ENCODE measurements at regions not wholly inside any gene's neighbourhood (a gene's known extent, or its start where the extent isn't known, plus 50 kb on each side); places are given as distances from the start of the nearest gene placed in this dataset.
"Not testable (repeated sequence)": the region's sequence is repeated elsewhere in the genome, so short reads cannot be mapped to it uniquely, and the experiment has no call there.

- no peak for DNase-seq
These were observed 51.7 kb upstream of the MYO10 start for GRCh38 chr5:16987776-16988175.

GRCh38 chr5:16990817-16991520, 54.9 kb upstream of the MYO10 start:
- not testable (repeated sequence) for DNase-seq

GRCh38 chr5:16992006-16992405, 55.9 kb upstream of the MYO10 start:
- DNase-seq = no peak

GRCh38 chr5:16992444-16992843, 56.4 kb upstream of the MYO10 start:
- DNase-seq = no peak

GRCh38 chr5:16994565-16994964, 58.5 kb upstream of the MYO10 start:
- peak; percentile 96 for DNase-seq

GRCh38 chr5:16995372-16995771, 59.3 kb upstream of the MYO10 start:
- no peak for DNase-seq

GRCh38 chr5:17000291-17000939, 64.3 kb upstream of the MYO10 start:
- no peak for DNase-seq

- no peak for DNase-seq
These were observed 65.3 kb upstream of the MYO10 start for GRCh38 chr5:17001428-17001827.

- no peak for DNase-seq
These were observed 68.5 kb upstream of the MYO10 start for GRCh38 chr5:17004441-17005106.

GRCh38 chr5:17005107-17005828, 69.2 kb upstream of the MYO10 start:
- no peak for DNase-seq

GRCh38 chr5:17012289-17012688, 76.2 kb upstream of the MYO10 start:
- DNase-seq = peak; percentile 71

GRCh38 chr5:17014686-17015085, 78.6 kb upstream of the MYO10 start:
- no peak for DNase-seq

GRCh38 chr5:17018871-17019270, 82.8 kb upstream of the MYO10 start:
- DNase-seq = no peak

- DNase-seq = peak; percentile 75
These were observed 83.2 kb upstream of the MYO10 start for GRCh38 chr5:17019324-17019723.

GRCh38 chr5:17020678-17021601, 84.9 kb upstream of the MYO10 start:
- DNase-seq = no peak

- peak; percentile 82 for DNase-seq
These were observed 85.5 kb upstream of the MYO10 start for GRCh38 chr5:17021602-17021932.

GRCh38 chr5:17022296-17022695, 86.2 kb upstream of the MYO10 start:
- DNase-seq = no peak

- peak; percentile 94 for DNase-seq
These were observed 88.6 kb upstream of the MYO10 start for GRCh38 chr5:17024686-17025180.

GRCh38 chr5:17031659-17032277, 95.7 kb upstream of the MYO10 start:
- peak; percentile 63 for DNase-seq

- DNase-seq = not testable (repeated sequence)
These were observed 96.4 kb upstream of the MYO10 start for GRCh38 chr5:17032314-17032985.

GRCh38 chr5:17034992-17035391, 98.9 kb upstream of the MYO10 start:
- DNase-seq = not testable (repeated sequence)

Data from islet precursor cell (in vitro differentiated cells).